Activated naive CD4-positive, alpha-beta T cell treated with anti-CD3 and anti-CD28 coated beads for 36 hours (primary cell): ENCODE measurements at regions not wholly inside any gene's neighbourhood (a gene's known extent, or its start where the extent isn't known, plus 50 kb on each side); places are given as distances from the start of the nearest gene placed in this dataset.
"Not testable (repeated sequence)": the region's sequence is repeated elsewhere in the genome, so short reads cannot be mapped to it uniquely, and the experiment has no call there.

Source experiments
- CTCF ChIA-PET: fragments of 350-600 bp; sonication (Branson Sonifier 250); formaldehyde crosslinking; loops from one replicate; lab custom pipeline; 2021; ENCODE audit warnings: antibody characterized with exemption; lab: Charles Lee
- DNase-seq: peaks from one replicate; pipeline ENCODE4 v3.0.0-alpha.2; 2020
- H3K27ac Mint-ChIP-seq: one replicate; pipeline ENCODE4 v1.8.0; 2021; ENCODE audit warnings: mild to moderate bottlenecking, mixed read lengths
- H3K27me3 Mint-ChIP-seq: one replicate; pipeline ENCODE4 v1.8.0; 2021; ENCODE audit warnings: low read depth, mixed read lengths
- H3K36me3 Mint-ChIP-seq: one replicate; pipeline ENCODE4 v1.8.0; 2021; ENCODE audit warnings: low read depth, mixed read lengths
- H3K4me1 Mint-ChIP-seq: one replicate; pipeline ENCODE4 v1.8.0; 2021; ENCODE audit warnings: low read depth, mixed read lengths
- H3K4me3 Mint-ChIP-seq: one replicate; pipeline ENCODE4 v1.8.0; 2021; ENCODE audit warnings: mild to moderate bottlenecking, moderate library complexity, mixed read lengths
- H3K9me3 Mint-ChIP-seq: one replicate; pipeline ENCODE4 v1.8.0; 2021; ENCODE audit warnings: mixed read lengths
- intact Hi-C: fragments of 100-400 bp; cut with micrococcal nuclease; formaldehyde crosslinking; loops from one replicate; pipeline ENCODE4 v1.15.1; 2023

DNA sequence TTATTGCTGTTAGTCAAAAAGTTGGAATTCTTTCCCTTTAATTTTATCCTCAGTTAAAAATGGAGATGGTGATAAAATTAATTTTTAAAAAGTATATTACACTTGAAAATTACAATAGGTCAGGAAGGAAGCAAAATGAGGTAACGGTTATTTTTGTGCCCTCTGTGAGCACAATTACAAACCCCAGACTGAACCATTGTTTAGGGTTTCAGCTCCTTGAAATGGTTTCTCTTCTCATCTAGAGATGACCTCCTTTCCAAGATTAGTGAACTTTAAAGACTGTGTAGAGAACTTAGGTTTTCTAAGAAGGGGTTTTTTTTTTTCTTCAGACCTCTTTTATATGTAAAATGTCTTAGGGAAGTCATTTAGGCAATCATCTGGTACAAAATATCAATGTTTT is 126.2 kb upstream of the CHD1 start:
- H3K9me3 Mint-ChIP-seq: no peaks in the 10 kb centered on the region
- no peak overlapping the region for H3K4me3 Mint-ChIP-seq
- no peaks in the 10 kb centered on the region for H3K36me3 Mint-ChIP-seq
- H3K27me3 Mint-ChIP-seq: no peaks in the 10 kb centered on the region
- peaks cover 4% of the 10 kb centered on the region for H3K4me1 Mint-ChIP-seq
- intact Hi-C loops: no loop called here
- no peak for DNase-seq
- no peak overlapping the region for H3K27ac Mint-ChIP-seq
- CTCF ChIA-PET: no interaction called here

DNA sequence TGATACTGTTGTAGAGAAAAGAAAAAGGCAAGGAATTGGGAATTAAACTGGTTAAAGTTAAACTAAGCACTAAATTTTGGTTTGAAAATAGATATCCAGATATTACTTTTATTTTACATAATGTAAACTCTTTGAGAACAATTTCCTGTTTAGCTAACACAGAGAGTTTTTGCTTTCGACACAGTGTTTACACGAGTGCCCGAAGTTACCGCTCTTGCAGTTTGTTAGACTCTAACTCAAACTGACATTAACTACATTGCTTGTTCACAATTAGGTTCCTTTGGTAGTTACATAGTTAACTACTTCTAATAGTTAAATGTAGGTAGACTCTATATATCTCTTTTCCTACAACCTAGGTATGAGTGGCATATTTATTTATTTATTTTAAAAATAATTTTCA is 117.1 kb upstream of the CHD1 start:
- no peaks in the 10 kb centered on the region for H3K27me3 Mint-ChIP-seq
- peaks cover 3% of the 10 kb centered on the region for H3K4me1 Mint-ChIP-seq
- H3K27ac Mint-ChIP-seq: no peak overlapping the region
- peaks cover 4% of the 10 kb centered on the region for H3K36me3 Mint-ChIP-seq
- CTCF ChIA-PET: interaction anchor here (1.2 kb wide), 1 partner anchor 15 kb away, joined by 3 read pairs; no protein-coding TSS in a partner anchor
- intact Hi-C loops: no loop called here
- no peak for DNase-seq
- no peak overlapping the region for H3K4me3 Mint-ChIP-seq
- H3K9me3 Mint-ChIP-seq: peaks cover 17% of the 10 kb centered on the region

DNA sequence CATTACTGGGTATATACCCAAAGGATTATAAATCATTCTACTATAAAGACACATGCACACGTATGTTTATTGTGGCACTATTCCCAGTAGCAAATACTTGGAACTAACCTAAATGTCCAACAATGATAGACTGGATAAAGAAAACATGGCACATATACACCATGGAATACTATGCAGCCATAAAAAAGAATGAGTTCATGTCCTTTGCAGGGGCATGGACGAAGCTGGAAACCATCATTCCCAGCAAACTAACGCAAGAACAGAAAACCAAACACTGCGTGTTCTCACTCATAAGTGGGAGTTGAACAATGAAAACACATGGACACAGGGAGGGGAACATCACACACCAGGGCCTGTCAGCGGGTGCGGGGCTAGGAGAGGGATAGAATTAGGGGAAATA is 114.5 kb upstream of the CHD1 start:
- H3K27ac Mint-ChIP-seq, H3K27me3 Mint-ChIP-seq, DNase-seq, H3K4me3 Mint-ChIP-seq, intact Hi-C loops: not testable (repeated sequence)
- CTCF ChIA-PET: interaction anchor here (2.6 kb wide), 1 partner anchor 18 kb away, joined by 9 read pairs; no protein-coding TSS in a partner anchor
- H3K9me3 Mint-ChIP-seq: peaks cover 38% of the 10 kb centered on the region
- peaks cover 21% of the 10 kb centered on the region for H3K36me3 Mint-ChIP-seq
- H3K4me1 Mint-ChIP-seq: peaks cover 10% of the 10 kb centered on the region

DNA sequence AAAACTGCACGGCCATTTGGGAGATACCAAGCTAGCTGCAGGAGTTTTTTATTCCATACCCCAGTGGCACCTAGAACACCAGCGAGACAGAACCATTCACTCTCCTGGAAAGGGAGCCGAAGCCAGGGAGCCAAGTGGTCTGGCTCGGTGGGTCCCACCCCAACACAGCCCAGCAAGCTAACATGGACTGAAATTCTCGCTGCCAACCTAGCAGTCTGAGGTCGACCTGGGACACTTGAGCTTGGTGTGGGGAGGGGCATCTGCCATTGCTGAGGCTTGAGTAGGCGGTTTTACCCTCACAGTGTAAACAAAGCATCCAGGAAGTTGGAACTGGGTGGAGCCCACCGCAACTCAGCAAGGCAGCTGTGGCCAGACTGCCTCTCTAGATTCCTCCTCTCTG is 108.9 kb upstream of the CHD1 start:
- DNase-seq: peak; percentile 46
- Mint-ChIP-seq H3K27ac (no peak overlapping the region), H3K4me1 (peaks cover 46% of the 10 kb centered on the region), H3K36me3 (peaks cover 25% of the 10 kb centered on the region), H3K9me3 (peaks cover 37% of the 10 kb centered on the region), H3K4me3 (no peak overlapping the region), H3K27me3 (no peaks in the 10 kb centered on the region)
- CTCF ChIA-PET: no interaction called here
- intact Hi-C loops: no loop called here

GRCh38 chr5:99035942-99036341 is 107.1 kb upstream of the CHD1 start:
- peaks cover 21% of the 10 kb centered on the region for H3K36me3 Mint-ChIP-seq
- no peak overlapping the region for H3K27ac Mint-ChIP-seq
- intact Hi-C loops: loop anchor here (1.0 kb wide), 1 partner anchor 9 kb away; no protein-coding TSS in a partner anchor
- CTCF ChIA-PET: interaction anchor here (0.9 kb wide), 1 partner anchor 24 kb away, joined by 3 read pairs; no protein-coding TSS in a partner anchor
- no peak for DNase-seq
- no peaks in the 10 kb centered on the region for H3K27me3 Mint-ChIP-seq
- H3K4me1 Mint-ChIP-seq: peaks cover 60% of the 10 kb centered on the region
- H3K9me3 Mint-ChIP-seq: peaks cover 24% of the 10 kb centered on the region
- H3K4me3 Mint-ChIP-seq: no peak overlapping the region

- no peak overlapping the region for H3K4me3 Mint-ChIP-seq
- DNase-seq: no peak
- H3K27me3 Mint-ChIP-seq: no peaks in the 10 kb centered on the region
- peaks cover 70% of the 10 kb centered on the region for H3K4me1 Mint-ChIP-seq
- intact Hi-C loops: loop anchor here (5.0 kb wide), 1 partner anchor 197 kb away; no protein-coding TSS in a partner anchor
- peaks cover 12% of the 10 kb centered on the region for H3K9me3 Mint-ChIP-seq
- no peak overlapping the region for H3K27ac Mint-ChIP-seq
- peaks cover 10% of the 10 kb centered on the region for H3K36me3 Mint-ChIP-seq
- CTCF ChIA-PET: no interaction called here
Measured at GRCh38 chr5:99034336-99034735, 105.5 kb upstream of the CHD1 start.

GRCh38 chr5:99033014-99033900 is 104.5 kb upstream of the CHD1 start:
- peak overlapping the region; percentile 84 for H3K27ac Mint-ChIP-seq
- peaks cover 2% of the 10 kb centered on the region for H3K9me3 Mint-ChIP-seq
- CTCF ChIA-PET: interaction anchor here (0.6 to 2.7 kb wide), 16 partner anchors 18 to 266 kb away, joined by 3 to 22 read pairs (median 3); no protein-coding TSS in a partner anchor
- no peaks in the 10 kb centered on the region for H3K27me3 Mint-ChIP-seq
- H3K36me3 Mint-ChIP-seq: peaks cover 4% of the 10 kb centered on the region
- intact Hi-C loops: loop anchor here (1.0 to 5.0 kb wide), 4 partner anchors 27 to 1850 kb away; partner anchors contain the start of genes CHD1 and RIOK2
- DNase-seq: no peak
- peak overlapping the region; percentile 72 for H3K4me3 Mint-ChIP-seq
- H3K4me1 Mint-ChIP-seq: peaks cover 72% of the 10 kb centered on the region

GRCh38 chr5:99032234-99033013 is 103.6 kb upstream of the CHD1 start:
- Mint-ChIP-seq H3K36me3 (peaks cover 1% of the 10 kb centered on the region), H3K4me3 (peak overlapping the region; percentile 72), H3K9me3 (peaks cover 2% of the 10 kb centered on the region), H3K27ac (peak overlapping the region; percentile 84), H3K4me1 (peaks cover 72% of the 10 kb centered on the region), H3K27me3 (no peaks in the 10 kb centered on the region)
- CTCF ChIA-PET: interaction anchor here (0.6 to 2.7 kb wide), 16 partner anchors 17 to 265 kb away, joined by 3 to 22 read pairs (median 3); no protein-coding TSS in a partner anchor
- intact Hi-C loops: loop anchor here (1.0 to 5.0 kb wide), 6 partner anchors 28 to 1850 kb away; partner anchors contain the start of genes CHD1 and RIOK2
- peak; percentile 75 for DNase-seq

DNA sequence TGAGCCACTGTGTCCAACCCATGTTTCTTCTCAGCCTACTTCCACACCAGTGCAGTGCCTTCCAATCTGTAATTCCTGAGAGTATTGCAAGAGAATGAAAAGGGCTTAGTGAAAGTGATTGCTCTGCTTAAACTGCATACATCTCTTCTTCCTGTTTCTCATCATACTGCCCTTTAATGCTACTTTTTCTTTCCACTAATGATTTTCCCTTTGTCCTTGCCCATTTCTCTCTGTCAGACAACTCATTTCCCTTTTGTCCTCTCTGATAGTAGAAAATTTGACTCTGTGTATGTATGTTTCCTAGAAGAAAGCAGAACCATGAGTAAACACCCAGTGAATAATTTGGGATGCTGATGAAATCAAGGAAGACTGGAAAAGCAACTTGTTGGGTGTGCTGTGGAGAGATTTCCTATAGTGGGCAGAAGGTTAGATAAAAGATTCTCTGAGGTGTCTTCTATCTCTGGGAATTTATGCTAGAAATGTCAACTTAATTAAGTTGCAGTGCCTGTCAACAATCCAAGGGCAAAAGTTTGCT is 102.2 kb upstream of the CHD1 start:
- H3K9me3 Mint-ChIP-seq: no peaks in the 10 kb centered on the region
- DNase-seq: no peak
- H3K4me3 Mint-ChIP-seq: no peak overlapping the region
- peaks cover 73% of the 10 kb centered on the region for H3K4me1 Mint-ChIP-seq
- H3K27me3 Mint-ChIP-seq: no peaks in the 10 kb centered on the region
- H3K36me3 Mint-ChIP-seq: no peaks in the 10 kb centered on the region
- H3K27ac Mint-ChIP-seq: no peak overlapping the region
- intact Hi-C loops: loop anchor here (5.0 kb wide), 1 partner anchor 194 kb away; no protein-coding TSS in a partner anchor
- CTCF ChIA-PET: no interaction called here

GRCh38 chr5:99029172-99029571 is 100.4 kb upstream of the CHD1 start:
- intact Hi-C loops: loop anchor here (5.0 kb wide), 2 partner anchors 1482 to 1873 kb away; partner anchors contain the start of gene ST8SIA4
- Mint-ChIP-seq H3K4me3 (no peak overlapping the region), H3K36me3 (no peaks in the 10 kb centered on the region), H3K9me3 (no peaks in the 10 kb centered on the region), H3K27me3 (no peaks in the 10 kb centered on the region), H3K27ac (no peak overlapping the region), H3K4me1 (peaks cover 66% of the 10 kb centered on the region)
- no peak for DNase-seq
- CTCF ChIA-PET: interaction anchor here (0.6 kb wide), 1 partner anchor 111 kb away, joined by 3 read pairs; no protein-coding TSS in a partner anchor

- not testable (repeated sequence) for H3K4me3 Mint-ChIP-seq, H3K27me3 Mint-ChIP-seq, DNase-seq, H3K27ac Mint-ChIP-seq, H3K9me3 Mint-ChIP-seq, H3K36me3 Mint-ChIP-seq
- H3K4me1 Mint-ChIP-seq: peaks cover 58% of the 10 kb centered on the region
- CTCF ChIA-PET: interaction anchor here (1.0 to 2.2 kb wide), 2 partner anchors 23 to 124 kb away, joined by 3 to 5 read pairs; no protein-coding TSS in a partner anchor
- intact Hi-C loops: loop anchor here (5.0 kb wide), 2 partner anchors 1481 to 1874 kb away; partner anchors contain the start of gene ST8SIA4
Measured at GRCh38 chr5:99028170-99028569, 99.4 kb upstream of the CHD1 start.
